ENCODE measurements at regions not wholly inside any gene's neighbourhood (a gene's known extent, or its start where the extent isn't known, plus 50 kb on each side); places are given as distances from the start of the nearest gene placed in this dataset.

- no peak for DNase-seq
These were observed 331.0 kb upstream of the MGMT start for GRCh38 chr10:129136074-129136473.

GRCh38 chr10:129136951-129137350, 330.1 kb upstream of the MGMT start:
- DNase-seq = no peak

- DNase-seq = peak in 1 of 2 donors; percentile 6
These were observed 325.8 kb upstream of the MGMT start for GRCh38 chr10:129140921-129141885.

- no peak for DNase-seq
These were observed 315.8 kb upstream of the MGMT start for GRCh38 chr10:129151281-129151680.

- DNase-seq = no peak
These were observed 310.6 kb upstream of the MGMT start for GRCh38 chr10:129156406-129156805.

GRCh38 chr10:129157185-129157584, 309.9 kb upstream of the MGMT start:
- DNase-seq = no peak

- no peak for DNase-seq
These were observed 305.9 kb upstream of the MGMT start for GRCh38 chr10:129161150-129161549.

- DNase-seq = no peak
These were observed 303.5 kb upstream of the MGMT start for GRCh38 chr10:129163531-129163930.

- DNase-seq = no peak
These were observed 301.8 kb upstream of the MGMT start for GRCh38 chr10:129165076-129165720.

GRCh38 chr10:129165770-129166169, 301.3 kb upstream of the MGMT start:
- no peak for DNase-seq

GRCh38 chr10:129168660-129169059, 298.4 kb upstream of the MGMT start:
- no peak for DNase-seq

GRCh38 chr10:129169115-129169514, 297.9 kb upstream of the MGMT start:
- DNase-seq = no peak

GRCh38 chr10:129170812-129171211, 296.2 kb upstream of the MGMT start:
- DNase-seq = no peak

GRCh38 chr10:129171812-129172211, 295.2 kb upstream of the MGMT start:
- no peak for DNase-seq

GRCh38 chr10:129174232-129175014, 292.6 kb upstream of the MGMT start:
- no peak for DNase-seq

GRCh38 chr10:129179245-129179971, 287.6 kb upstream of the MGMT start:
- DNase-seq = no peak

GRCh38 chr10:129179972-129180678, 286.9 kb upstream of the MGMT start:
- DNase-seq = no peak

GRCh38 chr10:129184196-129184595, 282.8 kb upstream of the MGMT start:
- no peak for DNase-seq

- DNase-seq = no peak
These were observed 279.7 kb upstream of the MGMT start for GRCh38 chr10:129187331-129187730.

- DNase-seq = no peak
These were observed 275.2 kb upstream of the MGMT start for GRCh38 chr10:129191797-129192196.

GRCh38 chr10:129192344-129193128, 274.5 kb upstream of the MGMT start:
- no peak for DNase-seq
